ENCODE measurements at regions not wholly inside any gene's neighbourhood (a gene's known extent, or its start where the extent isn't known, plus 50 kb on each side); places are given as distances from the start of the nearest gene placed in this dataset.

DNA sequence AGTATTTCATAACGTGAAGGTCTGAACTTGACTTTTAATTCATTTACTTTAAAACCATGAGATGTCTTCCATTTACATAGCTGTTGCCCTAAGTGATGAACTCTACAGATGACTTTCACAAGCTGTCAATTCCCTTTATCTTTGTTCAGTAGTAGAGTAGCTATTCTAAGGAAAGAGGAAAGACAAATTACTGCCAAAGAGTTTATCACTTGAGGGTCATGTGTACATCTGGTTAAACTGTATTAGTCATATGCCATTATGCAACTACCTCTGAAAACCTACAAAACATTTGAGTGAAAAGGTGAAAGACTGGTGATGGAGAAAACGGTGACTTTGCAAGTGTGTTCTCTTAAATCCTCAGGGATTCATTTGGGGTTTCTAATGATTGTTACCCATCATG is 763.9 kb downstream of the TMEM182 start:
- no peak for DNase-seq

DNA sequence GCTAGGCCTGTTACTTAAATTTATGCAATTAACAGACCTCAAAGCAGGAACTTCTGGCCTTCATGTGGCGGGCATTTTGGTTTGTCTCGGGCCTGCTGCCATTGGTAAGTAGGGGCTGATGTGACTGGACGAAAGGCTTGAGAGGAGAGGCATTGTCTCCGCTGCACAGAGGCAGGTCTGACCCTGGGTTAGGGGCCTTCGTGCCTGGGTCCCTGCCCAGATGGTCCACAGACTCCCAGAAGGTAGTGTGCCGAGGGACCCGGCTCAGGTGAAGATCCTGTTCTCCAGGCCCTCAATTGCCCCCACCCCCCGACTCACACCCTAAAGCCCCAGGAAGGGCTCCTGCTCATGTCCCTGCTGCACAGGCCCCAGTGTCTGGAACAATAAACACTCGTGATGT is 764.9 kb downstream of the TMEM182 start:
- no peak for DNase-seq

DNA sequence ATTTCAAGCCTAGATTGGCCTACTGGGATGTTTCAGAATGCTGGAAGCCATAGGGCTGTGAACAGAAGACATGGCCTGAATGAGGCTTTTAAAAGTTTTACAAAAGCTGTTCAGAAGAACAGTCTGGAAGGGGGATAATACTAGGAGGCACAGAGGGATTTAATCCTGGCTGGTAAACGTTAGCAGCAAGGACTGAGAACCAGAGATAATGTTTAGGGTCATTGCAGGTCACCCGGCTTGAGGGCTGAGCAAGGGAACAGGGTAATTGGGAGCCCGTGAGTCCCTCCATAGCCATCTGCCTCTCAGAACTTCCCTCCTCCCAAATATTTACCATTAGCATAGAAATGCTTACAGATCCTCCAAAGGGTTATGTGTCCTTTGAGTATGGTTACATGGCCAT is 765.4 kb downstream of the TMEM182 start:
- no peak for DNase-seq

DNA sequence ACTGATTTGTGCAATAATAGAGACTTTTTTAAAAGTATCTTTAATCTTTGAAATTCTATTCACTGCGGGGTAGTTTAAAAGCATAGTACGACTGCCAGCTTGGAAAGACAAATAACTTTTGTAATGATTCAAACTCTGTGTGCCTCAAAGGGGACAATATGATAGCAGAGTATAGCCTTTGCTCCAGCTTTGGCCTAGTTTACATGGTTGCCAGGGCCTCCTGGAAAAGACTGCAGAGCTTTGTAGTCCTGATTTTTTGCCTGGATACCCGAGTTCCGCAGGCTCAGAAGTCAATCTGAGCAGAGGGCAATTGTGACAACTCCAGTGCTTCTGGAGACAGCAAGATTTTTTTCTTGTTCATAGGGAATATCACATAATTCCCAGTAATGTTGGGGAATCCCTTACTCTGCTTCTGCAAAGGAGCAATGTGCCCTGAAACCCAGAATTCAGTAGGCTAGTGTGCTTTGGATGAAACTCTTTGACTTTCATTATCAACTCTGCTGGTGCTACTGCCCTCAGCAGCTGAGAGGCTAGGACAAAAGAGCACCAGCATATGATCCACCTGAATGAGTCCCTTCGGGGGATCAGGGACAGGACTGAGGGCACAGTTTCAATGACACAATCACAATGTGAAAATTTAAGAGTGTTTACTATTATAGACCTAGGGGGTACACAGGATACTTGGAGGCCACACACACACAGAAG is 768.1 kb downstream of the TMEM182 start:
- no peak for DNase-seq

DNA sequence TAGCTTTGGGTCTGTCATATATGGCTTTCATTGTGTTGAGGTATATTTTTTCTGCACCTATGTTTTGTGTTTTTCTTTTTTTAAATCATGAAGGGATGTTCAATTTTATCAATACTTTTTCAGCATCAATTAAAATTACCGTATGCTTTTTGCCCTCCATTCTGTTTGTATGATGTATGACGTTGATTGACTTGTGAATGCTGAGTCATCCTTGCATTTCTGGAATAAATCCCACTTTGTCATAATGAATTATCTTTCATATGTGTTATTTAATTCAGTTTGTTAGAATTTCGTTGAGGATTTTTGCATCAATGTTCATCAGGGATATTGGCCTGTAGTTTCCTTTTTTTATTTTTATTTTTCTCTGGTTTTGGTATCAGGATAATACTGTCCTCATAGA is 790.9 kb downstream of the TMEM182 start:
- DNase-seq, result no peak

DNA sequence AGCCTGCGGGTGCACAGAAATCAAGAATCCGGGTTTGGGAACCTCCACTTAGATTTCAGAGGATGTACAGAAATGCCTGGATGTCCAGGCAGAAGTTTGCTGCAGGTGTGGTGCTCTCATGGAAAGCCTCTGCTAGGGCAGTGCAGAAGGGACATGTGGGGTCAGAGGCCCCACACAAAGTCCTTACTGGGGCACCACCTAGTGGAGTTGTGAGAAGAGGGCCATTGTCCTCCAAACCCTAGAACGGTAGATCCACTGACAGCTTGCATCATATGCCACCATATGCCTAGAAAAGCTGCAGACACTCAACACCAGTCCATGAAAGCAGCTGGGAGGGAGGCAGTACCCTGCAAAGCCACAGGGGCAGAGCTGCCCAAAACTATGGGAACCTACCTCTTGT is 833.0 kb downstream of the TMEM182 start:
- DNase-seq, result no peak

DNA sequence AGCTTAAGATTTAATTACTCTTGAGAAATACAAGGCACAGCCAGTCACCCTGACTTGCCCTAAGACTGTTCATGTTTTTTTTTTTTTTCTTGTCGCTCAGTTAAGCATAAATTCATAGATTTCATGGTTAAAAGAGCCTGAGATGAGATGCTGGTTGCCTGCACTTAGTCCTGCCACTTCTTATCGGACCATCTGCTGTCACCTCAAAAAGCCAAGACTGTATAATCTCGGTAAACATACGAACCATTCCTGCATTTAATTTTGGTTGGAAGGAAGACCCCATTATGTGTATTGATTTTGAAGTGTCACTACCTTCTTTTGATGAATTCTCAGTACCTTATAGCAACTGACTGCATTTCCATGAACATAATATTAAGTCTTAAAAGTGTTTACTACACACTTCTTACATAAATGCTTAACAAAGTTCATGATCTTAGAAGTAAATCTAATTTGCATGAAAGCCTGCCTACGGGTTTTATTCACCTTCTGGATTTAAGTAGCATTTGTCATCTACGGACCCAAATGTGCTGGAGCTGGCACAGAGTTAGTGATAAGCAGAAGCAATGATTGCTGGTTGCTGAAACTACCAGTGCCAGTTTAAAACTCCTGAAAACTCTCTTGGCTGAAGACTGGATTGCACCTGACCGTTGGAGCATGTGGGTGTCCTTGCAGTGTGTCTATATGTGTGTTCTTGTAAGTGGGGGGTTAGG is 843.4 kb downstream of the TMEM182 start:
- DNase-seq, result no peak

DNA sequence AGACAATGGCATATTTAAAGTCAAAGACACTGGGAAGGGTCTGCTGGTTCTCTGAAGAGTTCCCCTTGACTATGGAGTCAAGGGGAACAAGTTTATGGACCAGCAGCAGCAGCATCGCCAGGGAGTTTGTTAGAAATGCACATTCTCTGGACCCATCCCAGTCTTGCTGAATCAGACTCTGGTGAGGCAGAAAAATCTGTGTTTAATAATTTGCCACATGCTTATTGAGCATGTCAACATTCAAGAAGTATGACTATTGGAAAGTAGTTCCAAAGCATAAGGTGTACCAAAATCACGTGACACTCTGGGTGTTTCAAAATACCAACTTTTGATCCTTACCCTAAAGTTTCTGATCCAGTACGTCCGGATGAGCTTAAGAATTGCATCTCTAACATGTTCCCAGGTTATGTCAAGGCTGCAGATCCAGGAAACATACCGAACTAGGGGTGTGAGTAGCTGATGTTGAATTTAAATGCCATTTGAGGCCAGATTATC is 853.8 kb downstream of the TMEM182 start:
- DNase-seq, result no peak

DNA sequence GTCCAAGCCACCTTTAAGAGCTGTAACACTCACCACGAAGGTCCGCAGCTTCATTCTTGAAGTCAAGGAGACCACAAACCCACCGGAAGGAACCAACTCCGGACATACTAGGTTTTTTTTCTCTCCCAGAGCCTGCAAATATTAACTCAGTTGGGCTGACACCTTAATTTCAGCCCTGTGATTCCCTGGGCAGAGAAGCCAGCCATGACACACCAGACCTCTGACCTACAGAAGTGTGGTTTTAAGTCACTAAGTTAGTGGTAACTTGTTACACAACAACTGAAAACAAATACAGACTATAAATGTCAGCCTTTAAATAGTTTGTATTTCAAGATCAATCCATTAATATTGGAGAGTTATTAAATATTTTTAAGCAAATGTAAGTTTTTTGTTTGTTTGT is 855.1 kb downstream of the TMEM182 start:
- no peak for DNase-seq

DNA sequence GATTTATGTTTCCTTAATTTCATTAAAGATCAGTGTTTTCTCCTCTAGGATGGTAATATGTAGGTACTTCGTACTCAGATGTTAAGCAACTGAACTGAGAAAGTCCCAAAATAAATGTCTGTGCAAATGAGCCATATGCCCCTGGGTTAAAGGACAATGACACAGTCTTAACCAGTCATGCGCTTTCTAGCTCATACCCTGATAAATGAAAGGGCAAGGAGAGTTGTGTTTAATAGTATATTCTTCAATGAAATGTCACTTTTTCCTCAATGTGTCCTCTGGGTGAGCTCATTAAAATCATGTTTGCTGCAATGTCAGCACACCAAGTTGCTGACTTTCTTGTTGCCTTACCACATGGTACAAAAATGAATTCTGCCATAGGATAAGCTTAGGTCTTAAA is 856.3 kb downstream of the TMEM182 start:
- no peak for DNase-seq

DNA sequence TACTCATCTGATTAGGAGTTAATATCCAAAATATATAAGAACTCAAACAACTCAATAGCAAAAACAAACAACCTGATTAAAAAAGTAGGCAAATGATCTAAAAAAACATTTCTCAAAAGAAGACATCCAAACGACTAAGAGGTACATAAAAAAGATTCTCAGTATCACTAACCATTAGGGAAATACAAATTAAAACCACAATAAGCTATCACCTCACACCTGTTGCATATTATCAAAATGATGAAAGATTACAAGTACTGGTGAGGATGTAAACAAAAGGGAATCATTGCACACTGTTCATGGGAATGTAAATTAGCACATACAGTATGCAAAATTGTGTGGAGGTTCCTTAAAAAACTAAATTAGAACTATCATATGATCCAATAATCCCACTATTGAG is 865.5 kb downstream of the TMEM182 start:
- DNase-seq, result no peak

DNA sequence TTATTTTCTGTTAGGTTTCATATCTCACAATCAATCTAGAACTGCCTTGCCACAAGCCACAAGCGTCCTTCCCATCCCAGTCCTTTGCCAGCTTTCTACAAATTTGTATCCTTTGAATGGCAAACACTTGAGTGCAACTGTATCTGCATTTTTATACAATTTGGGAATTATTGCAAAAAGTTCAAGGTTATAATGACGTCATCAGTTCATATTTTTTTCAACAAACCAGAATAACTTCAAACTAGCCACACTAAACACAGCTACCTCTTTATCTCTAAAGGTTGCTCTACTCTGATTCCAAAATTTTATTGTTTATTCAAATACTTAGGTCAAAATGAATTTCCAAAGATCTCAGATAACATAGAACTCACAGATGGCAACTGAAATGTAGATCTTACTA is 877.1 kb downstream of the TMEM182 start:
- no peak for DNase-seq

DNA sequence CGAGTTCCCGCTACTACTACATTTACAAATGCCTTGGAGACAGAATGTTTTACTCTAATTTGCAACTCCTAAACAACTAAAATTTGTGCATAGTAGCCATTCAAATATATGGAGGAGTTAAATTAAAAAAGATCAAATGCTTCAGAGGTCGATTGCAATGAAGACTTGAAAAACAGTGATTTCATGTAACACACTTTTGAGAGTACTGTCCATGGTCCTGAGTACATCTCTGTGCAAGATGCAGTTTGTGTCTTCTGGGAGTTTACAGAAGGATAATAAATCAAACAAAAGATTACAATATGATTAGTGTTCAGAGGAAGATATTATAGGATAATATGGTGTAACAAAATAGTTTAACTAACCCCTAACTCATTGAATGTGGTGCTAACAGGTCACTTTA is 894.7 kb downstream of the TMEM182 start:
- no peak for DNase-seq

DNA sequence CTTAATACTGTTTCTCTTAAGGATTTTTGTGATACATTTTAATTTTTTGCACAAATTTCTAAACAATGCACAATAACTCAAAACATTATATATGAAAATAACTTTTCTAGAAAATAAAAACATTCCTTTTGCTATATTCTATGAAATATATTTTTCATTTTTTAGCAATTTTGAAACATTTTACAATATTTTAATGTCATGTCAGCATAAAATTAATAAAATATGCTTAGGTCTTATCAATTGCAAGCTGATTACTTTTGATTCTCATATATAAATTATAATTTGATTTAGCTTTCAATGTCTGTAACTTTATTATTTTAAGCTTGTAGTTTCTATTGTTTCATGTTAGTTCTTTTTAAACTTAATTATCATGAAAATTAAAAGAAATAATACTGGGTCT is 898.7 kb downstream of the TMEM182 start:
- no peak for DNase-seq

DNA sequence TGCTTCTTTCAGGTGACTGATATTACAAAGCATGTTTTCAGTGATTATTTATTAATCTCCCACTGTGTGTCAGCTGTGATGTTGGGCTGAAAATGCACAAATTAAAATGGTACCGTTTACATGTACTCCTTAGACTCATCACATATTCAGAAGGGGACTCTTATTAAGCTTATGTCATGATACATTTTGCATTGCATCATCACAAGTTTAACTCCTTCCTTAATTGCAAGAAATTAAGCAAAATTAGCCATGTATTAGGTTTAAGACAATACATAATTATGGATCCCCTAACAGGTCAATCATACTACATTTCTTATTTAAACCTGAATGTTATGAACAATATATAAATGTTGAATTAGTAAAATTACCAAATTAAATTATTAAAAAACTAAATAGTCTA is 899.1 kb downstream of the TMEM182 start:
- DNase-seq, result no peak

DNA sequence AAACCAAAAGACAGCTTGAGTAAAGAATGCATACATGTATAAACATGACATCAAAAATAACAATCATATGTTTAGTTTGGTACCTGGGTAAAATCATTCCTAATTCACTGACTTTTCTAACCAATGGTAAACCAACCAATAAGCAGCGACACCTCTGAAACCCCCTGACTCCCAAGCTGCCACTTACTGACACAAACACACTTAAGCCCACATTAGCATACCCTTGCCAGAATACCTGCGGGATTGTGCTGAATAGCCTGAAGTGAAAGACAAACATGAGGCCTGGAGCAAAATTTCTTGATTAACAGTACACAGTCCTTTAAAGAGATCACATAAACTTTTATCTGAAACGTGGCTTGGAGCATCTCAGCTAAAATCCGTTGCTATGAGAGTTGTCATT is 902.9 kb downstream of the TMEM182 start:
- DNase-seq, result no peak

DNA sequence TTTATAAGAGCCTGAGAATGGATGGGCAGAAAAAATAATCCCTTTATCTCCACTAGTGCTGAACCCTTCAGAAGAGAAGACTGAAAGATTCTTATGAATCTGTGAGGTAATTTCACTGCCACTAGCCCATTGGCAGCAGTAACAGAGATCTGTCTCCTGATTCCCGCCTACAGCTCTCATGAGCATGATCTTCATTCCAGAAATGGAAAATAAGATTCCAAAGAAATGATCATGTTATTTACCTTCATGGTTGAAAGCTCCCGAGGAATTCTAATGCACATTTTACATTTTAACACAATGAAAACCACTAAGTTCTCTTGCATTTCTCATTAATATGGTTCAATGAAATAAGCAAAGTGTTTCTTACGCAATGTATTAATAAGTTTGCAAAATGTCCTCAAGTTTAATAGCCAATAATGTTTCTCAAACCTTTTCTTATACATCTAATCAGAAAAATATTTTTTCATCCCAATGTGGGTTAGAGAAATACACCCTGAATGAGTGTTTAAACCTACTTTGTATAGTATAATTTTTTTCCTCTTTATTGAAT is 905.6 kb downstream of the TMEM182 start:
- no peak for DNase-seq

DNA sequence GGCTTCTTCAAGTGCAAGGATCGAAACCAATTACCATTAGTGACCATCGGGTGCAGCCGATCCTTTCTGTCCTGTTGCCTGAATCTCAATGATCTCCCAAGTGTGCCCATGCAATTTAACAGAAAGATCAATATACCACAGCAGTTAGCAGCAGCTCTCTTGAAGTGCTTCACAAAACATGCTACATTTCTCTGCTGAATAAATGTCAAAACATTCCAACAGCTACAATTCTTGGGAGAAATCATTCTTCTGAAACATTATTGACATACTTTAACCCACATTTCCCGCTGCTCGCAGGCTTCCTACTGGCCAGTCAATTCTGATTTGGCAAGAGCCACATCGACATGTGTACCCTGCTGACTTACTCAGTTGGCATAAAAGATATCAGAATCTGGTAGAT is 907.7 kb downstream of the TMEM182 start:
- no peak for DNase-seq
